Body of pancreas (tissue), 4 donors: ENCODE measurements at regions not wholly inside any gene's neighbourhood (a gene's known extent, or its start where the extent isn't known, plus 50 kb on each side); places are given as distances from the start of the nearest gene placed in this dataset.

Source experiments
- ATAC-seq: fragments of 150-250 bp; one replicate; pipeline ENCODE4 v1.9.1; 2016
- DNase-seq, 4 donors: peaks; one replicate each; pipeline ENCODE4 v3.0.0-alpha.2; 2019
- H3K27ac ChIP-seq, 4 donors: fragments of 200-600 bp; sonication (generic); 1 replicate in 3 of 4; 2 replicates in 1 of 4; pipeline versions ENCODE4 v1.5.1 to v1.6.1; 2016 to 2019; ENCODE audit warnings: mild to moderate bottlenecking in 1 of 4, mixed read lengths in 1 of 4, moderate library complexity in 1 of 4
- H3K27me3 ChIP-seq, 2 donors: fragments of 200-600 bp; sonication (generic); one replicate each; pipeline ENCODE4 v1.6.0; 2016; ENCODE audit warnings: mild to moderate bottlenecking in 1 of 2
- H3K36me3 ChIP-seq, 2 donors: fragments of 200-600 bp; sonication (generic); replicated peaks in 1 of 2; 2 replicates each; pipeline ENCODE4 v1.5.1; 2016; ENCODE audit warnings: low read depth in 2 of 2; ENCODE audit not compliant: insufficient read depth in 1 of 2
- H3K4me1 ChIP-seq: fragments of 200-600 bp; sonication (generic); one replicate; pipeline ENCODE4 v1.6.0; 2016
- H3K4me3 ChIP-seq, 2 donors: fragments of 200-600 bp; sonication (generic); 1 replicate in 1 of 2; 2 replicates in 1 of 2; pipeline ENCODE4 v1.5.1; 2016 to 2019
- H3K9me3 ChIP-seq, 3 donors: fragments of 200-600 bp; sonication (generic); 1 replicate in 2 of 3; 2 replicates in 1 of 3; pipeline ENCODE4 v1.5.1; 2016
- POLR2A ChIP-seq, 3 donors: fragments of 450-650 bp; IDR thresholded peaks; one replicate each; pipeline ENCODE4 v1.6.1; 2016; ENCODE audit warnings: antibody characterized with exemption in 3 of 3, mild to moderate bottlenecking in 2 of 3
- WGBS, 2 donors: methylation state at CpG; one replicate each; pipeline ENCODE4 v1.1.5; 2017; 5-methylcytosine and 5-hydroxymethylcytosine counted together
- intact Hi-C: fragments of 100-400 bp; cut with DNase I; formaldehyde crosslinking; loops from one replicate; pipeline ENCODE4 v1.15.1; 2023
- TF ChIP-seq, protein P1 (sequence below), 7 experiments: fragments of 450-650 bp in 4 of 7; fragments of 200-600 bp in 3 of 7; sonication (generic) in 3 of 7; IDR thresholded peaks; one replicate each; pipeline ENCODE4 v1.5.1; 2016 to 2019; ENCODE audit warnings: antibody characterized with exemption in 7 of 7

DNA sequence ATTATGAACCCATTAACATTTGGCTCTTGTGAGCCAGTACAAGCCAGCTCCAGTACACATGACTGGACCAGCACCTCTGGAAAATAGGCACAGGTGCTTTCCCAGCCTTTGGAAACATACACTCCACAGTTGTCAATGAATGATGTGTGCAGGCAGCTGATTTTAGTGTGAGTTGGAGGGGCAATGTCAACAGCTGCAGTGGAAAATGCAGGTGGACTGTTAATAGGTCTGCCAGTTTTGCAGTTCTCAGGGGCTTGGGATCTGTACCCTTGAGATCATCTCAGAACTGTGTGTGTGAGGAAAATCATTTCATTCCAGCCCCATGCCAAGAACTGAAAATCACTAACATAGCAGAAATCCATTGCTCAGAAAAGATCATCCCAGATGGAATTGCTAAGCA lies 81.7 kb upstream of the CHRDL1 start:
- H3K36me3 ChIP-seq, result no peaks in the 10 kb centered on the region
- H3K27ac ChIP-seq, result no peak overlapping the region
- peaks cover 2% of the 10 kb centered on the region for H3K4me1 ChIP-seq
- H3K4me3 ChIP-seq, result no peak overlapping the region
- no peak for DNase-seq
- H3K27me3 ChIP-seq, result no peaks in the 10 kb centered on the region
- intact Hi-C loops, result no loop called here
- TF ChIP-seq, protein P1, sequence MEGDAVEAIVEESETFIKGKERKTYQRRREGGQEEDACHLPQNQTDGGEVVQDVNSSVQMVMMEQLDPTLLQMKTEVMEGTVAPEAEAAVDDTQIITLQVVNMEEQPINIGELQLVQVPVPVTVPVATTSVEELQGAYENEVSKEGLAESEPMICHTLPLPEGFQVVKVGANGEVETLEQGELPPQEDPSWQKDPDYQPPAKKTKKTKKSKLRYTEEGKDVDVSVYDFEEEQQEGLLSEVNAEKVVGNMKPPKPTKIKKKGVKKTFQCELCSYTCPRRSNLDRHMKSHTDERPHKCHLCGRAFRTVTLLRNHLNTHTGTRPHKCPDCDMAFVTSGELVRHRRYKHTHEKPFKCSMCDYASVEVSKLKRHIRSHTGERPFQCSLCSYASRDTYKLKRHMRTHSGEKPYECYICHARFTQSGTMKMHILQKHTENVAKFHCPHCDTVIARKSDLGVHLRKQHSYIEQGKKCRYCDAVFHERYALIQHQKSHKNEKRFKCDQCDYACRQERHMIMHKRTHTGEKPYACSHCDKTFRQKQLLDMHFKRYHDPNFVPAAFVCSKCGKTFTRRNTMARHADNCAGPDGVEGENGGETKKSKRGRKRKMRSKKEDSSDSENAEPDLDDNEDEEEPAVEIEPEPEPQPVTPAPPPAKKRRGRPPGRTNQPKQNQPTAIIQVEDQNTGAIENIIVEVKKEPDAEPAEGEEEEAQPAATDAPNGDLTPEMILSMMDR (IDR thresholded peaks at IDR 0.05), result no peak
- TF ChIP-seq POLR2A (IDR thresholded peaks at IDR 0.05), result no peak
- H3K9me3 ChIP-seq, result no peaks in the 10 kb centered on the region
- ATAC-seq, result no peak

DNA sequence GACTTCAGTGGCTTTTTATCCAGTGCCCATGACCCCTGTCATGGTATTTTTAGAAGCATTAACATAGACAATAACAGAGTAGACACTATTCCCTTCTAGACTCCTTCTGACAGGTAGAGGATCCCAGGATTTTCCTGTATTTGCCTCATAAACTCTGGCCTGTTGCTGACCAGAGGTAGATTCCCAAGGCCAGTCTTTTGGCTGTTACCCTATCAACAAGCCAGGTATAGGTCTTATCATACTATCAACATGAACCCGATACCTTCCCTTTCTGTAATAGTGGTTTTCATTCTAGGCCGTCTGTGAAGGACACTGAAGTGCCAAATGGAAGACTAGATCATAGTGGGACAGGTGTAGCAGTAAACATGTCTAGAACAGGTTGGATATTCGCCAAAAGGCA lies 76.2 kb upstream of the CHRDL1 start:
- Histone ChIP-seq H3K27ac (no peak overlapping the region), H3K9me3 (no peaks in the 10 kb centered on the region), H3K27me3 (no peaks in the 10 kb centered on the region), H3K4me3 (no peak overlapping the region), H3K36me3 (no peaks in the 10 kb centered on the region), H3K4me1 (peaks cover 10% of the 10 kb centered on the region)
- intact Hi-C loops, result no loop called here
- TF ChIP-seq, protein P1 (IDR thresholded peaks at IDR 0.05), result no peak
- no peak for TF ChIP-seq POLR2A (IDR thresholded peaks at IDR 0.05)
- ATAC-seq (no peak), DNase-seq (no peak)
- WGBS, 2 donors, result 18 to 48% methylated on average over 2 to 3 of the region's 3 CpGs

DNA sequence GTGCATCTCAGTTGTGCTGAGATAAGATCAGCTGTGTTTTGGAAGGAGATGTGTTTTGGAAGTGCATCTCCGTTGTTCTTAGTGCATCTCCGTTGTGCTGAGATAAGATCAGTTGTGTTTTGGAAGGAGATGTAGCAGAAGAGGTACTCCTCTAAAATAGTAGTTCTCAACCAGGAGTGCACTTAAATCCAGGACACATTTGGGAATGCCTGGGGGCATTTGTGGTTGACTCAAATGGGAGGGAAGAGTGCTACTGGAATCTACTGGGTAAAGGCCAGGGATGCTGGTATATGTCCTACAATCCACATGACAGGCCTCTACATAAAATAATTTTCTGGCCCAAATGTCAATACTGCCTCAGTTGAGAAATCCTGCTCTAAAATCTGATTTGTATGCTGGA lies 70.8 kb upstream of the CHRDL1 start:
- Histone ChIP-seq H3K36me3 (no peaks in the 10 kb centered on the region), H3K4me3 (no peak overlapping the region), H3K27me3 (no peaks in the 10 kb centered on the region), H3K27ac (no peak overlapping the region), H3K9me3 (no peaks in the 10 kb centered on the region), H3K4me1 (no peaks in the 10 kb centered on the region)
- intact Hi-C loops, result no loop called here
- 78 to 89% methylated on average over 2 of the region's 2 CpGs for WGBS, 2 donors
- TF ChIP-seq POLR2A (IDR thresholded peaks at IDR 0.05), result no peak
- TF ChIP-seq, protein P1 (IDR thresholded peaks at IDR 0.05), result no peak
- ATAC-seq (no peak), DNase-seq (no peak)

DNA sequence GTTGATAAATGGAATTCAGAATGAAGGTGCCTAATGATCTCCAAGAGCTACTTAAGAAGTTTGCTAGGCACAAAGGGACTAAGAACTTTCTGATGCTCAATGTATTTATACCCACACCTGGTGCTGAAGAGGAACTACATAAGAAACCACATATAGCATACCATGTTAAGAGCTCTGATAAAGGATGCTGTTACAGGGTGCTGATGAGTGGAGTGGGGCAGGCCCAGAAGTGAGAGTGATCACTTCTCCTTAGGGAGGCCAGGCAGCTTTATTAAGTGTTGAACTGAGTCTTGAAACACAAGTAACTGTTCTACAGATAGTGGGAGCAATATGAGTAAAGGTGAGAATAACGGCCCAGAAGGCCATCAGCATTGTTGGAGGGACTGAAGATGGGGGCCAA lies 68.3 kb upstream of the CHRDL1 start:
- TF ChIP-seq POLR2A (IDR thresholded peaks at IDR 0.05), result no peak
- TF ChIP-seq, protein P1 (IDR thresholded peaks at IDR 0.05), result no peak
- Histone ChIP-seq H3K27ac (no peak overlapping the region), H3K27me3 (no peaks in the 10 kb centered on the region), H3K9me3 (no peaks in the 10 kb centered on the region), H3K36me3 (no peaks in the 10 kb centered on the region), H3K4me3 (no peak overlapping the region), H3K4me1 (no peaks in the 10 kb centered on the region)
- no peak for ATAC-seq
- intact Hi-C loops, result no loop called here
- DNase-seq, result no peak
- WGBS, 2 donors, result 62 to 88% methylated on average over 1 of the region's 1 CpG

DNA sequence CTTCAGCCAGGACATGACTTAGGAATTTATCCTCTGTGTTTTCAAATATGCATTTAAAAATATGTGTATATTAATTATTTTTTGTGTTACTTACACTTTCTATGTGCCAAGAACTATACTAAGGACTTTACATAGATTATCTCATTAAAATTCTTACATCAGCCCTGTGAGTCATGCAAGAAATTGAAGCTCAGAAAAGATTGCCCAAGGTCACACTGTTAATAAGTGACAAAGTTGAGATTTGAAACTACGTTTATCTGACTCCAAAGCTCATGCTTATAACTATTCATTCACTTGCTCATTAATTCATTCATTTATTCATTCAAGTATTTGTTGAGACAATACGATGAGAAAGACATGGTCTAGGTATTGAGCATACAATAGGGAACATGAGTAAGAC lies 62.9 kb upstream of the CHRDL1 start:
- WGBS, 2 donors, result 36 to 37% methylated on average over 2 of the region's 2 CpGs
- TF ChIP-seq, protein P1 (IDR thresholded peaks at IDR 0.05), result no peak
- TF ChIP-seq POLR2A (IDR thresholded peaks at IDR 0.05), result no peak
- ATAC-seq (peak; percentile 70), DNase-seq (no peak)
- intact Hi-C loops, result no loop called here
- H3K27ac ChIP-seq, result no peak overlapping the region
- H3K27me3 ChIP-seq, result no peaks in the 10 kb centered on the region
- H3K9me3 ChIP-seq, result no peaks in the 10 kb centered on the region
- no peaks in the 10 kb centered on the region for H3K36me3 ChIP-seq
- H3K4me3 ChIP-seq, result no peak overlapping the region
- peaks cover 4% of the 10 kb centered on the region for H3K4me1 ChIP-seq
